ENCODE measurements at regions not wholly inside any gene's neighbourhood (a gene's known extent, or its start where the extent isn't known, plus 50 kb on each side); places are given as distances from the start of the nearest gene placed in this dataset.

GRCh38 chr13:111862836-111863815 lies 203.8 kb upstream of the SOX1 start:
- DNase-seq: no peak

DNA sequence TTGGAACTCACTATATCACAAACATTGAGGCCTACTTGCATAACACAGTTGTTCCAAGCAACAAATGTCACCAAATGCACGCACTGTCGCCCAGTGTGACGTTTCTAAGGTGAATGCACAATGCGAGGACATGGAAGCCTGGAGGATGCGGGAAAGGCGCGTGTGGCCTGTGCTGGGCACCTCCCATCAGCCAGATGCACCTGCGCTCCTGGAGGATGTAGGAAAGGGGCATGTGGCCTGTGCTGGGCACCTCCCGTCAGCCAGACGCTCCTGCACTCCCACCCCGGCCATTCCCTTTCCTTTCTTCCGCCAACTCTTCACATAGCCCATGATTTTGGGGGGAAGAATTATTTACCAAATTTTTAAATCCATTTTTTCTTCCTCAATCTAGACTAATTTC lies 202.4 kb upstream of the SOX1 start:
- no peak for DNase-seq

DNA sequence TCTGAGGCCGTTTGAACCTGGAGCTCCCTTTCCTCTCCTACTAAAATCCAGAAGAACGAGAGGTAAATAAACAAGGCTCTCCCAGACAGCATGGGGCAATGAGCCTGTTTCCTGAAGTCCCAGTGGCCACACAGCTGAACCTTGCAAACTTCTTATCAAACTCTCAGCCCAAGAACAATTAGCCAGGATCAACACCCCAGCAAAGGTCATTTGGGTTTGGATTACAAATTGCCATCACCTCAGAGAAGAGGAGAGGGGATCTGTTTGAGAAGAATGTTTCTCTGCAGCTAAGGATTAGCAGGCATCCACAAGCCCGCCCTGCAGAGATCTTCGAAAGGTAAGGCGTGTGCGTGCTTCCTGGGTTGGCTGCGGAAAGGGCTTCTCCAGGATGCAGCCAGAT lies 201.9 kb upstream of the SOX1 start:
- DNase-seq: no peak

DNA sequence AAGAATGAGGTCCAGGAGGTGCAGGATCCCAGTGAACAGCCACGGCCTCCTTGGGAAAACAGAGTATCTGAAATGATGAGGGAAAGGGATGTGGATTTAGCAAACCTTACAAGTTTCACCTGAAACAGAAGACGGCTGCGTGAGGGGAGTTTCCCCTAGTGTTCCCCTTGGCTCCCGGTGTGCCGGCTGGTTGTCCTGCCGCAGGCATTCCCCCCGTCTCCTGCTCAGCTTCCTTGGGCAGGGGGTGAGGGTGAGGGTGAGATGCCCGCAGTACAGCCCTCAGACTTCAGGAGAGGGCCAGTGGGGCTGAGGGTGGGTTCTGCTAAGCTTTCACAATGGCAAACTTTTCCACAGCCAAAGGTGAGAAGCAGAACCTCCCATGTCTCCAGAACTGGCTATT lies 201.1 kb upstream of the SOX1 start:
- DNase-seq: no peak

DNA sequence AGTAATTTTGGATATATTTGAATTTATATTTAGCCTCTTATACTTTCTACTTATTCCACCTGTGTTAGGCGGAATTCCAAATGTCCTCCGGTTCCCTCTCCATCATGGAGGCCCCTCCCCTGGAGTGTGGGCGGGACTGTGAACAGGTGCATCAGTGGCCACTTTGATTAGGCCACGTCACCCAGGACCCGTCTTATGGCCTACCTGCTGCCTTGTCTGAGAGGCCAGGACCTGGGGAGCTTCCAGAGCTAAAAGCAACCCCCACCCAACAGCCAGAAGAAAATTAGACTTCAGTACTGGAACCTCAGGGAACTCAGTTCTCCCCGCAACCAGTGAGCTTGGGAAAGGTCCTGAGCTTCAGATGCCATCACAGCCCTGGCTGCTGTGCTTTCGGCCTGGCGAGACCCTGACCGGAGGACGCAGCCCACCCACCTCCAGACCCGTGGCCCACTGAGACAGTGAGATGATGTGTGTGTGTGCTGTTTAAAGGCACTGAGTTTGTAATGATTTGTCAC lies 200.2 kb upstream of the SOX1 start:
- DNase-seq: no peak

DNA sequence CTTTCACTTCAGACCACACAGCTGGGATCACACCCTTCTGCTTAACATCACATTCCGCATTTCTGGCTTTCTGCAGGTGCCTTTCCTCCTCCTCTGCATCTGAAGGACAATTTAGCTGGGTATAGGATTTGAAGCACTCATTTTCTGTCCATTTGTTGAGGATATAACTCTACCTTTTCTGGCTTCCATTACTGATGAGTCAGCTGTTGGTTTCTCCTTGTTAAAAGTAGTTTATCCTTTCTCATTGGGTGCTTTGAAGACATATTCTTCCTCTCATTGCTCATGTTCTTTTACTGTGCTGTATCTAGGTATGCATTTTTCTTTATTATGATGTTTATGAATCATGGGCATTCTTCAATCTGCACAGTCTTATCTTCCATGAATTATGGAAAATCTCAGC lies 199.3 kb upstream of the SOX1 start:
- no peak for DNase-seq

DNA sequence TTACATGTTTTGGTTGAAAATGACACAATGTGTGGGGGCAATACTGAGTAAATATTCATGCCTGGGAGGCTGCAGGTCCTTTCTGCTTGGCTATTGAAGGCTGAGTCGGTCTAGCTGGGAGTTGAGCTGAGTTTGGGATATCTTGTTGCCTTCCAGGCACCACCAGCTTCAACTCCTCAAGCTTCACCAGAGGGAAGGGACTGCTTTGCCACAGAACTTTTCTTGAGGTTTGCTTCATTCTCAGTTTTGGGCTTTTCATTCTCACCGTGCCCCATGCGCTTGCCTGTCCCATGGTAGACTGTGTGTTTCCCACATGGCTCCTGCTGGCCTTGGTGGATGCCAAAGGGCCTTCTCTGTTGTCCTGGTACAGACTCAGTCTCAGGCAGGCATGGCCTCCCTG lies 198.2 kb upstream of the SOX1 start:
- DNase-seq: no peak

- DNase-seq: no peak
These were observed 194.3 kb upstream of the SOX1 start for GRCh38 chr13:111872475-111873150.

- no peak for DNase-seq
These were observed 193.2 kb upstream of the SOX1 start for GRCh38 chr13:111873676-111874178.

GRCh38 chr13:111874981-111875380 lies 192.0 kb upstream of the SOX1 start:
- DNase-seq: no peak

- DNase-seq: no peak
These were observed 191.0 kb upstream of the SOX1 start for GRCh38 chr13:111875915-111876314.

DNA sequence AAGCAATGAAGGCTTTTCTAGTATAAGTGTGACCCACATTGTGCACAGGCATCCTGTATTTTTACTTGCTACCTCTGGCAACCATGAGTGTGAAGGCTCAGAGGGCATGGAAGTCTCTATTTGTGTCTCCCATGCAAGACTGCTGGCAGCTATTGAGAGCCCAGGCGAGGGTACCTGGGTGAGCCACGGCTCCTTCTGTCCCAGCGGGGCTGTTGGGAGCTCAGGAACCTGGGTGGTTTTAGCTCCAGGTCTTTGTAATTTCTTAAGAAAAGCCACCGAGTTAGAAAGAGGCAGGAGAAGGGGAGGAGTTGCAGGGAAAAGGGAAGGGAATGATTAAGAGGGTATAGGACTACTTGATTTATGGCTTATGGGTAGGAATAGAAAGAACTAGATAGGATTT lies 190.4 kb upstream of the SOX1 start:
- DNase-seq: no peak

DNA sequence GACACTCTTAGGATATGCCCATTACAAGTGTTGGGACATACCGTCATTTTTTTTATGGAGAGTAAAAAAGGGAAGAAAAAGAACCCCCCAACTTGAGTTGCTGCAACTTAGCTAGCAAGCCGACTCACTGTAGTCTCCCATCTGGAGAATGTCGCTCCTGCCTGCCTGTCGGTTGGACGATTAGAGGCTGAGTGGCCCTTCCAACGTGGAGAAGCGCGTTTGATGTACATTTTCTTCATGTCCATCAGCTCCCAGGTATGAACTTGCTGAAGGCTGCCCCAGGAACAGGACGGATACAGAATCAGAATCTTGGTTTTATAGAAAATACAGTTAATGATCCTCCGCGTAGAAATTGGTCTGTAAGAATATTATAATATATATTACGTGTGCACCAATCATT lies 189.0 kb upstream of the SOX1 start:
- DNase-seq: no peak

DNA sequence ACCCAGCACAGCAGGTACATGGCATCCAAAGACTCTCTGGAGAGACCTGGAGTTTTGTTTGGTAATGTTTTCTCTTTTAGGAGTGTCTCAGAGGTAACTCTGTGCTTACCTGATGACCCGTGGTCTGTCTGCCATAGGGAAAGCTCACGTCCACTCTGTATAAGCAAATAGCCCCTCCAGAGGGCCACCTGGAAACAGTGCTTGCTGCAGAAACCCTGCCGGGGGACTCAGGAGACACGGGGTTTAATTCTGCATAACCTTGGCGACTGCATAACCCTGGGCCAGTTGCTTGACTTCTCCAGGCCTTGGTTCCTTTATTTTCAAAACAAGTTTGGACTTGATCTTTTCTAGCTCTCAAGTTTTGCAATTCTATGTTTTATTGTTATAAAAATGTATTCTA lies 187.2 kb upstream of the SOX1 start:
- DNase-seq: no peak

GRCh38 chr13:111880185-111880584 lies 186.8 kb upstream of the SOX1 start:
- DNase-seq: no peak

DNA sequence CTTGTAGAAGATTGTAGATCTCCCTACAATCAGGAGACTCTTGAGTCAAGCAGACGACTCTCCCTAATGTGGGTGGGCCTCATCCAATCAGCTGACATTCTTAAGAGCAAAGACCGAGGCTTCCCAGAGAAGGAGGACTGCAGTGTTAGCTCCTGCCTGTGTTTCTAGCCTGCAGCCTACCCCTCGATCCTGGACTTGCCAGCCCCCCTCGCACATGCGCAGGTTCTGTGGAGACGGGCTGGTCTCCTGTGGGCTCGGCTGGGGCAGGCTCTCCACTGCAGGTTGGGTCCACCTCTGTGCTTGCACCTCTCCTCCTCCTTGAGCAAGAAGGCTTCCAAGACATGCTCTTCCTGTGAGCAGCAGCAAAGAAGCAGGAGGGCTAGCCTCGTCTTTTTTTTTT lies 185.2 kb upstream of the SOX1 start:
- no peak for DNase-seq

- no peak for DNase-seq
These were observed 184.6 kb upstream of the SOX1 start for GRCh38 chr13:111882351-111882750.

GRCh38 chr13:111883571-111884343 lies 183.2 kb upstream of the SOX1 start:
- no peak for DNase-seq

- no peak for DNase-seq
These were observed 180.6 kb upstream of the SOX1 start for GRCh38 chr13:111886217-111886945.

- DNase-seq: no peak
These were observed 173.8 kb upstream of the SOX1 start for GRCh38 chr13:111893071-111893606.

DNA sequence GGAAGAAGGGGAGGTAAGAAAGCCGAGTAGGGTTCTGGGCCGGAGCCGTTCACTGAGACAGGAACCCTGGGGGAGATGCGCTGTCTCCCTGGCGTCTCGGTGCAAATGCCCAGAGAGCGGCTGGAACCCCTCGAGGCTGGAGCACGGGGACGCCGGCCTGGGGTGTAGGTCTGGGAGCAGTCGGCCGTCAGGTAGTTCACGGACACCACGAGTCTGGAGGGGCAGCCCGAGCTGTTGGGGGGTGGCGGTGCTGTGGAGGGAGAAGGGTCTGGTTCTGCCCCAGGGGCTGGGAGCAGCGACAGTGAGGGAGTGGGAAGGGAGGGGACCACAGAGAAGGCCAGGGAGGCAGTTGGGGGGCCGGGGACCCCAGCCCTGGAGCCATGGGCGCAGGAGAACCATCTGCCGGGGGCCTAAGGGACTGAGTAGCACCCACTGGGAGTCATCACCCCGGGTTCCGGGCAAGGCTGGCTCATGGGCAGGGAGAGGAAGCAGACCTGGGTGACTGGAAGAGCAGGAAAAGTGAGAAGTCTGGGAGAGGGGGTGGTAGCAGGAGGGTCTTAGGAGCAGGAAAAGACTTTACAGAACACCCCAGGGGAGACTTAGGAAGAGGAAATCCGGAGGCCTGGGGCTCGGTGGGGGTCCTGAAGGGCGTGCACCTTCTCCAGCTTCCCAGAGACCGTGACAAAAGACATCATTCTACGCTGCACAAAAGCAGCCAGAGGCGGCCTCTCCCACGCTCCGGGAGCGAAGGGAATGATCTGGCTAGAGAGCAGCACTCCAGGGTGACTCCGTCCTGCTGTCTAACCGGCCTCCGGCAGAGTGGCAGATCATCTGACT lies 173.1 kb upstream of the SOX1 start:
- DNase-seq: no peak
